ENCODE measurements at regions not wholly inside any gene's neighbourhood (a gene's known extent, or its start where the extent isn't known, plus 50 kb on each side); places are given as distances from the start of the nearest gene placed in this dataset.

DNA sequence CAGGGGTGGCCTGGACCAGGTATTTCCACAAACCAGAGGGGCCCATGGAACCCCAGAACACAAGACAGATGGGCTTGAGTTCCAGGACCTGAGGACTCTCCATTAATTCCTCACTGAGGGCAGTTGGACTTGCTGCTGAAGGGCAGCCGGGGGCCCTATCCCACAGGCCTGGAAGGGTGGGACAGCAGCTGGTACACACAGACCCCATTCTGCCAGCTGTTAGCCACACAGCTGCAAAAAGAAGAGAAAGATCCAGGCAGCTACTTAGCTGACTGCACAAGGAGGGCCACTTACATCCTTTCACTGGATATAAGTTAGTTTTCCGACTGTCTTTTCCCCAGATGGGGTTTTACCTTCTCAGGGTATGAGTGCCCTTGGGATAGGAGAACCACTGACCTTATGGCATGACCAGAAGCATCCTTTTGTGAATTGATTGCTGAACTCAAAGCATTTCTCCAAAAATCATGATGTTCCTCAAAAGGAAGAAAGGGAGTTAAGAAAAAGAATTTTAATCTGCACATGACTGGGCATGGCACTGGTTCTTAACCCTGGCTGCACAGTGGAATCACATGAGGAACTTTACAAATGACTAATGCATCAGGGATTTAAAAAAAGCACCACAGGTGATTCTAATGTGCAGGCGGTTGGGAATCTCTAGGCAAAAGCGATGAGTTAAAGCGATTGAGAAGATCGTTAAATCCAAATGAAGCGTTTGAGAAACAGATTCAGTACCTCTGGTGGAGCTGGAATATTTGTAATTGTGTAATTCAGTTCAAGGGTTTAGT, 199.4 kb downstream of the TFAP2A start:
- no peak for DNase-seq
- ATAC-seq = no peak
- H3K36me3 ChIP-seq = no peaks in the 10 kb centered on the region
- intact Hi-C loops (cut with DNase I) = no loop called here
- H3K27me3 ChIP-seq = no peaks in the 10 kb centered on the region
- H3K27ac ChIP-seq = no peak overlapping the region
- H3K9me3 ChIP-seq = no peaks in the 10 kb centered on the region
- no peaks in the 10 kb centered on the region for H3K4me1 ChIP-seq
- H3K4me3 ChIP-seq = no peak overlapping the region
- TF ChIP-seq, protein P1, sequence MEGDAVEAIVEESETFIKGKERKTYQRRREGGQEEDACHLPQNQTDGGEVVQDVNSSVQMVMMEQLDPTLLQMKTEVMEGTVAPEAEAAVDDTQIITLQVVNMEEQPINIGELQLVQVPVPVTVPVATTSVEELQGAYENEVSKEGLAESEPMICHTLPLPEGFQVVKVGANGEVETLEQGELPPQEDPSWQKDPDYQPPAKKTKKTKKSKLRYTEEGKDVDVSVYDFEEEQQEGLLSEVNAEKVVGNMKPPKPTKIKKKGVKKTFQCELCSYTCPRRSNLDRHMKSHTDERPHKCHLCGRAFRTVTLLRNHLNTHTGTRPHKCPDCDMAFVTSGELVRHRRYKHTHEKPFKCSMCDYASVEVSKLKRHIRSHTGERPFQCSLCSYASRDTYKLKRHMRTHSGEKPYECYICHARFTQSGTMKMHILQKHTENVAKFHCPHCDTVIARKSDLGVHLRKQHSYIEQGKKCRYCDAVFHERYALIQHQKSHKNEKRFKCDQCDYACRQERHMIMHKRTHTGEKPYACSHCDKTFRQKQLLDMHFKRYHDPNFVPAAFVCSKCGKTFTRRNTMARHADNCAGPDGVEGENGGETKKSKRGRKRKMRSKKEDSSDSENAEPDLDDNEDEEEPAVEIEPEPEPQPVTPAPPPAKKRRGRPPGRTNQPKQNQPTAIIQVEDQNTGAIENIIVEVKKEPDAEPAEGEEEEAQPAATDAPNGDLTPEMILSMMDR (IDR thresholded peaks at IDR 0.05) = no peak

DNA sequence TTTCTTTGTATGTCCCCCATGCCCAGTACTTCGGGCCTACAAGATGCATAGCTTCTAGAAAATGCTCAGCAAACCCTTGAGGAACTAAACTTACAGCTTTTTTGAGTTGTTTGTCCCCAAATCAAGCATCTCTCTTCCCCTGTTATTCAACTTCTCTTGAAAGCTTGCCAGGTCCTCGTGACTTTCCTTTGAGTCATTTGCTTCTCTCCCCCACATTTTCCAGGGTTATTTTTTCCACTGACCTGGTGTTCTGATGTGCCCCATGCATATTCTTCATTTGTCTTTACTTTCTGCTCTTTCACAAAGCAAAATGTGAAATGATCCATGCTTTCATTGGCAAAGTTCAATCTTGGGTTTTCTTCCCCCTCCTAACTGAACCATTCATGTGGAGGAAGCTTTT, 204.8 kb downstream of the TFAP2A start:
- H3K4me1 ChIP-seq = no peaks in the 10 kb centered on the region
- no peaks in the 10 kb centered on the region for H3K36me3 ChIP-seq
- ATAC-seq (no peak), DNase-seq (no peak)
- no peaks in the 10 kb centered on the region for H3K27me3 ChIP-seq
- no peak overlapping the region for H3K4me3 ChIP-seq
- TF ChIP-seq, protein P1 (IDR thresholded peaks at IDR 0.05) = no peak
- intact Hi-C loops (cut with DNase I) = no loop called here
- H3K9me3 ChIP-seq = no peaks in the 10 kb centered on the region
- no peak overlapping the region for H3K27ac ChIP-seq

DNA sequence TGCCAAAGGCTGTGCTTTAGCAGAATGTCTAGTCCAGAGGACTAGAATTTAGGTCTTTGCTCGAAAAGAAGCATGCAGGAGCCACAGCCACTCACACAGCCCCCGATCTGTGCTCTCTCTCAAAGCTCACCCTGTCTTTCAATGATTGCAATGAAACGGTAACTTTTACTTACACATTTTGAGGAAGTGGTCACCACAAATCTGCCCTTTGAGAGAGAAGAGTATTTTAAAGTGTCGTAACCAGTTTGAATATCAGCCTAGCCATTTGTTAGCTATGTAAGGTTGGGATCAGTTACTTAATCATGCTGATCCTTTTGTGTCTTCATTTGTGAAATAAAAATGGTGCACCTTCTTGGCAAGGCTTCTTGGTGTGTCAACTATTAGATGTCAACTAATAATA, 209.0 kb downstream of the TFAP2A start:
- no peak for DNase-seq
- peak; percentile 50 for ATAC-seq
- no peaks in the 10 kb centered on the region for H3K36me3 ChIP-seq
- TF ChIP-seq, protein P1 (IDR thresholded peaks at IDR 0.05) = no peak
- H3K9me3 ChIP-seq = no peaks in the 10 kb centered on the region
- no peak overlapping the region for H3K27ac ChIP-seq
- H3K27me3 ChIP-seq = no peaks in the 10 kb centered on the region
- intact Hi-C loops (cut with DNase I) = no loop called here
- no peaks in the 10 kb centered on the region for H3K4me1 ChIP-seq
- no peak overlapping the region for H3K4me3 ChIP-seq

DNA sequence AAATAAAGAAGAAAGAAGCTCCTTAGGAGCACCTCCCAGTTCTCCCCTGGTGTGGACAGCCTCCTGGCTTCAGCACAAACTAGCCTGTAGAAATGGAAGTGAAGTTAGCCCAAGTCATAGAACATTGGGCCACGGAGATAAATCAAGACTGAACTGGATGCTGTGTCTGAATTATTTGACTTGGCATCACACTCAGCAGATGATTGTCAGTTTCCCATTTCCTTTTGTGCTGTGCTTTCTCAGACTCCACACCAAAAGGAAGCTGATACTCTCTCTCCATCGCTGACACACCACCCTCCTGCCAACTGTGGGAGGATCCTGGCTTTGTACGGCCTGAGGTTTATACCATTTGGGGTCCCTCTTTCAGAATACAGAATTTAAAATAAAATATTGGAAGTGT, 209.8 kb downstream of the TFAP2A start:
- ATAC-seq = no peak
- TF ChIP-seq, protein P1 (IDR thresholded peaks at IDR 0.05) = no peak
- Histone ChIP-seq H3K27me3 (no peaks in the 10 kb centered on the region), H3K27ac (no peak overlapping the region), H3K9me3 (no peaks in the 10 kb centered on the region), H3K36me3 (no peaks in the 10 kb centered on the region), H3K4me1 (no peaks in the 10 kb centered on the region), H3K4me3 (no peak overlapping the region)
- intact Hi-C loops (cut with DNase I) = no loop called here
- no peak for DNase-seq

DNA sequence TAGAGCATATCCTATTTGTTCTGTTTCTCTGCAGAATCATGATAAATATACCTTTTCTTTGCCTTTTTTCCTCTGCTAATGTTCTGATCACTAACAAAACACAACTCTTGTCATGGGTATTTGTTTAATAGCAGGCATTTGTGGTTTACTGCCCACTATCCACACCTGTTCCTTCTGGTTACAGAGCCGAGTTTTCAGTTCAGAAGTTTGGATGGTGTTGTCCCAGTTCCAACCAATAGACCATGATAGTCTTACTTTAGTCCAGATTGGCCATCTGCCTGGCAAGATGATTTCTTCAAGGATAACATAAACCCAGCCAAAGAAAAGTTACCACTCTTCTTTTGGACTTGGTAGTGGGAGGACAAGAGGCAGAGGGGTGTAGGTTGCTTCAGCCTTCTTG, 211.2 kb downstream of the TFAP2A start:
- H3K27ac ChIP-seq = no peak overlapping the region
- DNase-seq = no peak
- no peaks in the 10 kb centered on the region for H3K27me3 ChIP-seq
- H3K36me3 ChIP-seq = no peaks in the 10 kb centered on the region
- ATAC-seq = no peak
- no peak overlapping the region for H3K4me3 ChIP-seq
- intact Hi-C loops (cut with DNase I) = no loop called here
- TF ChIP-seq, protein P1 (IDR thresholded peaks at IDR 0.05) = no peak
- no peaks in the 10 kb centered on the region for H3K9me3 ChIP-seq
- H3K4me1 ChIP-seq = no peaks in the 10 kb centered on the region

DNA sequence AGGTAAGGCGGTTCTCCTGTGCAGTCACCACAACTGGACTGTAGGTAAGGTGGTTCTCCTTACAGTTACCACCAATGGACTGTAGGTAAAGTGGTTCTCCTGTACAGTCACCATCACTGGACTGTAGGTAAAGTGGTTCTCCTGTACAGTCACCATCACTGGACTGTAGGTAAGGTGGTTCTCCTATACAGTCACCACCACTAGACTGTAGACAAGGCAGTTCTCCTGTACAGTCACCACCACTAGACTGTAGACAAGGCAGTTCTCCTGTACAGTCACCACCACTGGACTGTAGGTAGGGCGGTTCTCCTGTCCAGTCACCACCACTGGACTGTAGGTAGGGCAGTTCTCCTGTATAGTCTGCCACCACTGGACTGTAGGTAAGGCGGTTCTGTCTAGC, 212.3 kb downstream of the TFAP2A start:
- intact Hi-C loops (cut with DNase I) = no loop called here
- no peak for DNase-seq
- H3K27ac ChIP-seq = no peak overlapping the region
- ATAC-seq = no peak
- no peaks in the 10 kb centered on the region for H3K4me1 ChIP-seq
- no peaks in the 10 kb centered on the region for H3K36me3 ChIP-seq
- TF ChIP-seq, protein P1 (IDR thresholded peaks at IDR 0.05) = no peak
- no peaks in the 10 kb centered on the region for H3K27me3 ChIP-seq
- no peak overlapping the region for H3K4me3 ChIP-seq
- H3K9me3 ChIP-seq = no peaks in the 10 kb centered on the region

Data from upper lobe of right lung (tissue), 1 donor.